ENCODE measurements at regions not wholly inside any gene's neighbourhood (a gene's known extent, or its start where the extent isn't known, plus 50 kb on each side); places are given as distances from the start of the nearest gene placed in this dataset.

GRCh38 chr9:99533421-99533820 is 288.3 kb upstream of the NR4A3 start:
- no peak for DNase-seq

- no peak for DNase-seq
Observed at GRCh38 chr9:99537996-99538395, 283.7 kb upstream of the NR4A3 start.

GRCh38 chr9:99544526-99544925 is 277.2 kb upstream of the NR4A3 start:
- no peak for DNase-seq

GRCh38 chr9:99549441-99549840 is 272.2 kb upstream of the NR4A3 start:
- DNase-seq = no peak

GRCh38 chr9:99555792-99556191 is 265.9 kb upstream of the NR4A3 start:
- no peak for DNase-seq

- no peak for DNase-seq
Observed at GRCh38 chr9:99556998-99557397, 264.7 kb upstream of the NR4A3 start.

GRCh38 chr9:99557816-99558215 is 263.9 kb upstream of the NR4A3 start:
- no peak for DNase-seq

GRCh38 chr9:99559776-99560175 is 261.9 kb upstream of the NR4A3 start:
- no peak for DNase-seq

- no peak for DNase-seq
Observed at GRCh38 chr9:99560561-99560960, 261.1 kb upstream of the NR4A3 start.

GRCh38 chr9:99561509-99561917 is 260.2 kb upstream of the NR4A3 start:
- DNase-seq = peak; percentile 7

- no peak for DNase-seq
Observed at GRCh38 chr9:99561961-99562565, 259.6 kb upstream of the NR4A3 start.

GRCh38 chr9:99563364-99563763 is 258.3 kb upstream of the NR4A3 start:
- no peak for DNase-seq

GRCh38 chr9:99565203-99565602 is 256.5 kb upstream of the NR4A3 start:
- DNase-seq = no peak

GRCh38 chr9:99567436-99567835 is 254.2 kb upstream of the NR4A3 start:
- DNase-seq = no peak

GRCh38 chr9:99569840-99570239 is 251.8 kb upstream of the NR4A3 start:
- DNase-seq = no peak

GRCh38 chr9:99572567-99572966 is 249.1 kb upstream of the NR4A3 start:
- no peak for DNase-seq

GRCh38 chr9:99573085-99573484 is 248.6 kb upstream of the NR4A3 start:
- DNase-seq = no peak

GRCh38 chr9:99573886-99574285 is 247.8 kb upstream of the NR4A3 start:
- DNase-seq = no peak

GRCh38 chr9:99576002-99576401 is 245.7 kb upstream of the NR4A3 start:
- DNase-seq = no peak

GRCh38 chr9:99576876-99577275 is 244.8 kb upstream of the NR4A3 start:
- DNase-seq = no peak

- DNase-seq = no peak
Observed at GRCh38 chr9:99577351-99577750, 244.3 kb upstream of the NR4A3 start.

- no peak for DNase-seq
Observed at GRCh38 chr9:99578666-99579065, 243.0 kb upstream of the NR4A3 start.

GRCh38 chr9:99579964-99580363 is 241.7 kb upstream of the NR4A3 start:
- DNase-seq = no peak

GRCh38 chr9:99582814-99583213 is 238.9 kb upstream of the NR4A3 start:
- DNase-seq = no peak

GRCh38 chr9:99588299-99588698 is 233.4 kb upstream of the NR4A3 start:
- DNase-seq = no peak

Measured in renal pelvis (tissue), 1 donor.